SK-N-SH treated with all-trans-retinoic acid at 6 μM for 48 hours (cell line): ENCODE measurements at regions not wholly inside any gene's neighbourhood (a gene's known extent, or its start where the extent isn't known, plus 50 kb on each side); places are given as distances from the start of the nearest gene placed in this dataset.

Experiments
- ATAC-seq: fragments of 200-7000 bp; cut with Tn5 transposase; 3 replicates; pipeline ENCODE4 v1.9.1; 2020; ENCODE audit warnings: mild to moderate bottlenecking, moderate library complexity
- ARNTL ChIP-seq: fragments of 450-650 bp; formaldehyde crosslinking; IDR thresholded peaks from 2 replicates; pipeline ENCODE4 v1.5.0; 2020; ENCODE audit warnings: low read depth, mild to moderate bottlenecking, moderate library complexity, borderline replicate concordance
- BACH2 ChIP-seq: fragments of 250-450 bp; sonication (Bioruptor Pico); IDR thresholded peaks from 2 replicates; pipeline ENCODE4 v1.9.0; 2021; ENCODE audit warnings: mild to moderate bottlenecking, borderline replicate concordance
- CSDC2 ChIP-seq: fragments of 250-450 bp; sonication (Bioruptor Pico); IDR thresholded peaks from 2 replicates; pipeline ENCODE4 v1.5.0; 2020; ENCODE audit warnings: mild to moderate bottlenecking, moderate library complexity
- ESRRG ChIP-seq: fragments of 250-450 bp; sonication (Bioruptor Pico); IDR thresholded peaks from 2 replicates; pipeline ENCODE4 v1.6.1; 2021; ENCODE audit warnings: mild to moderate bottlenecking
- GLIS3 ChIP-seq: fragments of 250-450 bp; sonication (Bioruptor Pico); IDR thresholded peaks from 2 replicates; pipeline ENCODE4 v1.5.0; 2020; ENCODE audit warnings: mild to moderate bottlenecking, moderate library complexity
- ISL1 ChIP-seq: fragments of 250-450 bp; sonication (Bioruptor Pico); IDR thresholded peaks from 2 replicates; pipeline ENCODE4 v2.1.2; 2022; ENCODE audit warnings: mild to moderate bottlenecking, moderate library complexity
- OSR1 ChIP-seq: fragments of 250-450 bp; sonication (Bioruptor Pico); IDR thresholded peaks from 2 replicates; pipeline ENCODE4 v1.8.0; 2022; ENCODE audit warnings: moderate library complexity, mild to moderate bottlenecking, inconsistent platforms
- PPARA ChIP-seq: fragments of 250-450 bp; sonication (Bioruptor Pico); IDR thresholded peaks from 2 replicates; pipeline ENCODE4 v1.5.0; 2020; ENCODE audit warnings: mild to moderate bottlenecking, borderline replicate concordance
- RARB ChIP-seq: fragments of 250-450 bp; sonication (Bioruptor Pico); IDR thresholded peaks from 2 replicates; pipeline ENCODE4 v1.8.0; 2021; ENCODE audit warnings: mild to moderate bottlenecking, moderate library complexity
- SNAI2 ChIP-seq: fragments of 250-450 bp; sonication (Bioruptor Pico); IDR thresholded peaks from 2 replicates; pipeline ENCODE4 v1.5.0; 2020; ENCODE audit warnings: mild to moderate bottlenecking, moderate library complexity
- TCF4 ChIP-seq: fragments of 250-450 bp; sonication (Bioruptor Pico); IDR thresholded peaks from 2 replicates; pipeline ENCODE4 v1.8.0; 2021; ENCODE audit warnings: mild to moderate bottlenecking, moderate library complexity, borderline replicate concordance
- TOX ChIP-seq: fragments of 250-450 bp; sonication (Bioruptor Pico); IDR thresholded peaks from 2 replicates; pipeline ENCODE4 v1.8.0; 2021; ENCODE audit warnings: mild to moderate bottlenecking, moderate library complexity, borderline replicate concordance
- ZC3H10 ChIP-seq: fragments of 250-450 bp; sonication (Bioruptor Pico); IDR thresholded peaks from 2 replicates; pipeline ENCODE4 v1.5.1; 2021; ENCODE audit warnings: mild to moderate bottlenecking, moderate library complexity
- ZFP3 ChIP-seq: fragments of 250-450 bp; sonication (Bioruptor Pico); IDR thresholded peaks from 2 replicates; pipeline ENCODE4 v1.5.0; 2020; ENCODE audit warnings: mild to moderate bottlenecking, moderate library complexity
- ZFP30 ChIP-seq: fragments of 450-650 bp; formaldehyde crosslinking; IDR thresholded peaks from 2 replicates; pipeline ENCODE4 v1.5.0; 2022; ENCODE audit warnings: mild to moderate bottlenecking, moderate library complexity
- ZNF565 ChIP-seq: fragments of 450-650 bp; formaldehyde crosslinking; conservative IDR thresholded peaks from 2 replicates; pipeline ENCODE4 v1.5.0; 2020; ENCODE audit warnings: low read depth, mild to moderate bottlenecking, moderate library complexity
- ZNF70 ChIP-seq: fragments of 450-650 bp; formaldehyde crosslinking; IDR thresholded peaks from 2 replicates; pipeline ENCODE4 v1.5.0; 2020; ENCODE audit warnings: mild to moderate bottlenecking, moderate library complexity
- ZNF8 ChIP-seq: fragments of 450-650 bp; formaldehyde crosslinking; IDR thresholded peaks from 2 replicates; pipeline ENCODE4 v1.5.0; 2020; ENCODE audit warnings: mild to moderate bottlenecking, moderate library complexity
- TF ChIP-seq, protein P1 (sequence below): fragments of 250-450 bp; sonication (Bioruptor Pico); IDR thresholded peaks from 2 replicates; pipeline ENCODE4 v1.5.0; 2020; ENCODE audit warnings: mild to moderate bottlenecking, moderate library complexity
- TF ChIP-seq, protein P2 (sequence below): fragments of 250-450 bp; sonication (Bioruptor Pico); IDR thresholded peaks from 2 replicates; pipeline ENCODE4 v1.5.1; 2020; ENCODE audit warnings: low read depth, mild to moderate bottlenecking, moderate library complexity
- TF ChIP-seq, protein P3 (sequence below): fragments of 250-450 bp; sonication (Bioruptor Pico); IDR thresholded peaks from 2 replicates; pipeline ENCODE4 v1.8.0; 2020; ENCODE audit warnings: mild to moderate bottlenecking, moderate library complexity, borderline replicate concordance
- TF ChIP-seq, protein P4 (sequence below): fragments of 250-450 bp; sonication (Bioruptor Pico); IDR thresholded peaks from 2 replicates; pipeline ENCODE4 v1.5.1; 2021; ENCODE audit warnings: mild to moderate bottlenecking, moderate library complexity

DNA sequence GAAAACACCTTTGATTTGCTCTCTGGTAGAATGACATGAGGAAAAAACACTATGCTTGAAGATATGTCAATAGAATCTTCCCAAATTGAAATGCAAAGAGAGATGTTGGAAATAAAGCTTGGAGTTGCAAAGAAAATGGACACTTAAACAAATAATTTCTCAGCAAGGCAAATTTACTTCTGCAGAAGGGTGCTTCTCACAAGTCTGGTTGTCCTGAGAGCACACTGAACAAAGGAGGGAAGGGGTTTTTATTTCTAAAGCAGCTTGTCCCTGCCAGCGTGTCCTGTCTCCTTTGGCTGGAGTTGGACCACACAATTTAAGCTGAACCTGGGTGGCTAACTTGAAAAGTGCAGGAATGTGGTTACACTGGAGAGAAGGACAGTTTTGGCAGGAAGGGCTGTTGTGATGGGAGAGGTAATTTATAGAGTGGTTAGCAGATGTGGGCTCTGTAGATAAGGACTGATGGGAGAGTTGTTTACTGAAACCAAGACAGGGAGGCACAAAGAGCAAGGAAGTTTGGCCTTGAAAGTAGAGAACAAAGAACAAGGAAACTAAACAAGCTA, 454.6 kb upstream of the EYS start:
- no peak for ATAC-seq
- TF ChIP-seq ZNF8 (CRISPR knock-in tag) (no peak), CSDC2 (CRISPR knock-in tag) (no peak), PPARA (CRISPR knock-in tag) (no peak), ZC3H10 (no peak), TOX (CRISPR knock-in tag) (no peak), ISL1 (CRISPR knock-in tag) (no peak), TCF4 (CRISPR knock-in tag) (no peak), ARNTL (no peak), BACH2 (CRISPR knock-in tag) (no peak), ZFP30 (CRISPR knock-in tag) (no peak), GLIS3 (no peak), ESRRG (CRISPR knock-in tag) (no peak), ZNF565 (CRISPR knock-in tag) (no peak), SNAI2 (no peak), OSR1 (CRISPR knock-in tag) (no peak)
- TF ChIP-seq, protein P1, sequence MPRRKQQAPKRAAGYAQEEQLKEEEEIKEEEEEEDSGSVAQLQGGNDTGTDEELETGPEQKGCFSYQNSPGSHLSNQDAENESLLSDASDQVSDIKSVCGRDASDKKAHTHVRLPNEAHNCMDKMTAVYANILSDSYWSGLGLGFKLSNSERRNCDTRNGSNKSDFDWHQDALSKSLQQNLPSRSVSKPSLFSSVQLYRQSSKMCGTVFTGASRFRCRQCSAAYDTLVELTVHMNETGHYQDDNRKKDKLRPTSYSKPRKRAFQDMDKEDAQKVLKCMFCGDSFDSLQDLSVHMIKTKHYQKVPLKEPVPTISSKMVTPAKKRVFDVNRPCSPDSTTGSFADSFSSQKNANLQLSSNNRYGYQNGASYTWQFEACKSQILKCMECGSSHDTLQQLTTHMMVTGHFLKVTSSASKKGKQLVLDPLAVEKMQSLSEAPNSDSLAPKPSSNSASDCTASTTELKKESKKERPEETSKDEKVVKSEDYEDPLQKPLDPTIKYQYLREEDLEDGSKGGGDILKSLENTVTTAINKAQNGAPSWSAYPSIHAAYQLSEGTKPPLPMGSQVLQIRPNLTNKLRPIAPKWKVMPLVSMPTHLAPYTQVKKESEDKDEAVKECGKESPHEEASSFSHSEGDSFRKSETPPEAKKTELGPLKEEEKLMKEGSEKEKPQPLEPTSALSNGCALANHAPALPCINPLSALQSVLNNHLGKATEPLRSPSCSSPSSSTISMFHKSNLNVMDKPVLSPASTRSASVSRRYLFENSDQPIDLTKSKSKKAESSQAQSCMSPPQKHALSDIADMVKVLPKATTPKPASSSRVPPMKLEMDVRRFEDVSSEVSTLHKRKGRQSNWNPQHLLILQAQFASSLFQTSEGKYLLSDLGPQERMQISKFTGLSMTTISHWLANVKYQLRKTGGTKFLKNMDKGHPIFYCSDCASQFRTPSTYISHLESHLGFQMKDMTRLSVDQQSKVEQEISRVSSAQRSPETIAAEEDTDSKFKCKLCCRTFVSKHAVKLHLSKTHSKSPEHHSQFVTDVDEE (CRISPR knock-in tag) = no peak
- TF ChIP-seq, protein P2, sequence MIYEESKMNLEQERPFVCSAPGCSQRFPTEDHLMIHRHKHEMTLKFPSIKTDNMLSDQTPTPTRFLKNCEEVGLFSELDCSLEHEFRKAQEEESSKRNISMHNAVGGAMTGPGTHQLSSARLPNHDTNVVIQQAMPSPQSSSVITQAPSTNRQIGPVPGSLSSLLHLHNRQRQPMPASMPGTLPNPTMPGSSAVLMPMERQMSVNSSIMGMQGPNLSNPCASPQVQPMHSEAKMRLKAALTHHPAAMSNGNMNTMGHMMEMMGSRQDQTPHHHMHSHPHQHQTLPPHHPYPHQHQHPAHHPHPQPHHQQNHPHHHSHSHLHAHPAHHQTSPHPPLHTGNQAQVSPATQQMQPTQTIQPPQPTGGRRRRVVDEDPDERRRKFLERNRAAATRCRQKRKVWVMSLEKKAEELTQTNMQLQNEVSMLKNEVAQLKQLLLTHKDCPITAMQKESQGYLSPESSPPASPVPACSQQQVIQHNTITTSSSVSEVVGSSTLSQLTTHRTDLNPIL = no peak
- TF ChIP-seq, protein P3, sequence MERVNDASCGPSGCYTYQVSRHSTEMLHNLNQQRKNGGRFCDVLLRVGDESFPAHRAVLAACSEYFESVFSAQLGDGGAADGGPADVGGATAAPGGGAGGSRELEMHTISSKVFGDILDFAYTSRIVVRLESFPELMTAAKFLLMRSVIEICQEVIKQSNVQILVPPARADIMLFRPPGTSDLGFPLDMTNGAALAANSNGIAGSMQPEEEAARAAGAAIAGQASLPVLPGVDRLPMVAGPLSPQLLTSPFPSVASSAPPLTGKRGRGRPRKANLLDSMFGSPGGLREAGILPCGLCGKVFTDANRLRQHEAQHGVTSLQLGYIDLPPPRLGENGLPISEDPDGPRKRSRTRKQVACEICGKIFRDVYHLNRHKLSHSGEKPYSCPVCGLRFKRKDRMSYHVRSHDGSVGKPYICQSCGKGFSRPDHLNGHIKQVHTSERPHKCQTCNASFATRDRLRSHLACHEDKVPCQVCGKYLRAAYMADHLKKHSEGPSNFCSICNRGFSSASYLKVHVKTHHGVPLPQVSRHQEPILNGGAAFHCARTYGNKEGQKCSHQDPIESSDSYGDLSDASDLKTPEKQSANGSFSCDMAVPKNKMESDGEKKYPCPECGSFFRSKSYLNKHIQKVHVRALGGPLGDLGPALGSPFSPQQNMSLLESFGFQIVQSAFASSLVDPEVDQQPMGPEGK (CRISPR knock-in tag) = no peak
- TF ChIP-seq, all 23 proteins: peak for 0

DNA sequence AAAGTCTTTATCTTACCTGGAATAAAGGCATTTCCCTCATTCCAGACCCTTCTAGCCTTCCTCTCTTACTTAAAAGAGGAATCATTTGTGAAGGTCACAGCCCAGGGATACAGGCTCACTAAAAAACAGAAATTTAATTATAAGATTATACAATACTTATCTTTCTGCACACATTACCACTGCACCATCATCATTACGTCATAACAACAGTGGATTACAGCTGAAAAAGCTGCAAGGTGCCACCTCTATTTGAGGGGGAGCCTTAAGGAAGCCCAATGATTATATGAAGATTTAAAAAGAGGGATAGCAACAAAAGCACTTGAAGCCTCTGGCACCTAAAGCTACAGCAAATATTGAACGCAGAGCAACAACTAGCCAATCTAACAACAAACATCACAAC, 452.9 kb upstream of the EYS start:
- no peak for ATAC-seq
- TF ChIP-seq ZC3H10 = no peak
- TF ChIP-seq SNAI2 = no peak
- TF ChIP-seq, protein P2 = no peak
- TF ChIP-seq, protein P4, sequence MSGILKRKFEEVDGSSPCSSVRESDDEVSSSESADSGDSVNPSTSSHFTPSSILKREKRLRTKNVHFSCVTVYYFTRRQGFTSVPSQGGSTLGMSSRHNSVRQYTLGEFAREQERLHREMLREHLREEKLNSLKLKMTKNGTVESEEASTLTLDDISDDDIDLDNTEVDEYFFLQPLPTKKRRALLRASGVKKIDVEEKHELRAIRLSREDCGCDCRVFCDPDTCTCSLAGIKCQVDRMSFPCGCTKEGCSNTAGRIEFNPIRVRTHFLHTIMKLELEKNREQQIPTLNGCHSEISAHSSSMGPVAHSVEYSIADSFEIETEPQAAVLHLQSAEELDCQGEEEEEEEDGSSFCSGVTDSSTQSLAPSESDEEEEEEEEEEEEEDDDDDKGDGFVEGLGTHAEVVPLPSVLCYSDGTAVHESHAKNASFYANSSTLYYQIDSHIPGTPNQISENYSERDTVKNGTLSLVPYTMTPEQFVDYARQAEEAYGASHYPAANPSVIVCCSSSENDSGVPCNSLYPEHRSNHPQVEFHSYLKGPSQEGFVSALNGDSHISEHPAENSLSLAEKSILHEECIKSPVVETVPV (CRISPR knock-in tag) = no peak
- no peak for TF ChIP-seq ESRRG (CRISPR knock-in tag)
- no peak for TF ChIP-seq ZNF8 (CRISPR knock-in tag)
- no peak for TF ChIP-seq ZFP3 (CRISPR knock-in tag)
- TF ChIP-seq OSR1 (CRISPR knock-in tag) = no peak

DNA sequence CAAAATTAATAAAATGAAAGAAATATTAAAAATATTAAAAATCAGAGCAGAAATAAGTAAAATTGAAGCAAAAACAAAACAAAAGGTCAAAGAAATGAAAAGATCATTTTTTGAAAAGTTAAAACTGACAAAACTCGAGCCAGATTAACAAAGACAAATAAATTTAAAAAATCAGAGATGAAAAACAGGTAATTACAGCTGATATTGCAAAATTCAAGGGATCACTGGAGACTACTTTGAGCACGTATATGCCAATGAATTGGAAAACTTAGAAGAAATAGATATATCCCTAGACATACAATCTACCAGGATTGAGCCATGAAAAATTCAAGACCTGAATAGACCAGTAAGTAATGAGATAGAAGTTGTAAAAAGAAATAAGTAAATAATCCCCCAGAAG, 446.2 kb upstream of the EYS start:
- TF ChIP-seq ESRRG (CRISPR knock-in tag) (no peak), RARB (no peak), ISL1 (CRISPR knock-in tag) (no peak), ZC3H10 (no peak), ZNF8 (CRISPR knock-in tag) (no peak), ZNF565 (CRISPR knock-in tag) (no peak), PPARA (CRISPR knock-in tag) (no peak), GLIS3 (no peak), OSR1 (CRISPR knock-in tag) (no peak), BACH2 (CRISPR knock-in tag) (no peak), ZNF70 (CRISPR knock-in tag) (no peak), ZFP3 (CRISPR knock-in tag) (no peak), CSDC2 (CRISPR knock-in tag) (no peak)
- TF ChIP-seq, protein P4 (CRISPR knock-in tag) = no peak
- TF ChIP-seq, protein P1 (CRISPR knock-in tag) = no peak
- TF ChIP-seq, protein P2 = no peak
- ATAC-seq = no peak
